ENCODE measurements at regions not wholly inside any gene's neighbourhood (a gene's known extent, or its start where the extent isn't known, plus 50 kb on each side); places are given as distances from the start of the nearest gene placed in this dataset.
"Not testable (repeated sequence)": the region's sequence is repeated elsewhere in the genome, so short reads cannot be mapped to it uniquely, and the experiment has no call there.

GRCh38 chr2:207328944-207329386 is 163.2 kb upstream of the KLF7 start:
- no peak for DNase-seq (ENCODE audit: low read depth in 2 of 2)

GRCh38 chr2:207330912-207331311 is 165.2 kb upstream of the KLF7 start:
- DNase-seq (ENCODE audit: low read depth in 2 of 2): peak in 1 of 2 donors; percentile 35

- no peak for DNase-seq (ENCODE audit: low read depth in 2 of 2)
These were observed 165.9 kb upstream of the KLF7 start for GRCh38 chr2:207331674-207332073.

GRCh38 chr2:207332480-207333212 is 166.9 kb upstream of the KLF7 start:
- DNase-seq (ENCODE audit: low read depth in 2 of 2): no peak

- DNase-seq (ENCODE audit: low read depth in 2 of 2): no peak
These were observed 168.0 kb upstream of the KLF7 start for GRCh38 chr2:207333599-207334300.

GRCh38 chr2:207334301-207334623 is 168.5 kb upstream of the KLF7 start:
- DNase-seq (ENCODE audit: low read depth in 2 of 2): no peak

- DNase-seq (ENCODE audit: low read depth in 2 of 2): peak in 1 of 2 donors; percentile 19
These were observed 169.1 kb upstream of the KLF7 start for GRCh38 chr2:207334624-207335371.

GRCh38 chr2:207337234-207338219 is 171.8 kb upstream of the KLF7 start:
- no peak for DNase-seq (ENCODE audit: low read depth in 2 of 2)

GRCh38 chr2:207338220-207338607 is 172.5 kb upstream of the KLF7 start:
- DNase-seq (ENCODE audit: low read depth in 2 of 2): no peak

- no peak for DNase-seq (ENCODE audit: low read depth in 2 of 2)
These were observed 172.9 kb upstream of the KLF7 start for GRCh38 chr2:207338610-207339009.

GRCh38 chr2:207341112-207341750 is 175.5 kb upstream of the KLF7 start:
- no peak for DNase-seq (ENCODE audit: low read depth in 2 of 2)

- no peak for DNase-seq (ENCODE audit: low read depth in 2 of 2)
These were observed 176.1 kb upstream of the KLF7 start for GRCh38 chr2:207341804-207342203.

- DNase-seq (ENCODE audit: low read depth in 2 of 2): not testable (repeated sequence)
These were observed 179.0 kb upstream of the KLF7 start for GRCh38 chr2:207344596-207345394.

- DNase-seq (ENCODE audit: low read depth in 2 of 2): no peak
These were observed 178.6 kb upstream of the CREB1 start for GRCh38 chr2:207351171-207351570.

- DNase-seq (ENCODE audit: low read depth in 2 of 2): peak in 1 of 2 donors; percentile 14
These were observed 176.6 kb upstream of the CREB1 start for GRCh38 chr2:207352978-207353671.

- no peak for DNase-seq (ENCODE audit: low read depth in 2 of 2)
These were observed 175.9 kb upstream of the CREB1 start for GRCh38 chr2:207353836-207354235.

GRCh38 chr2:207354462-207354861 is 175.3 kb upstream of the CREB1 start:
- no peak for DNase-seq (ENCODE audit: low read depth in 2 of 2)

- no peak for DNase-seq (ENCODE audit: low read depth in 2 of 2)
These were observed 173.2 kb upstream of the CREB1 start for GRCh38 chr2:207356567-207356966.

GRCh38 chr2:207357216-207357615 is 172.5 kb upstream of the CREB1 start:
- no peak for DNase-seq (ENCODE audit: low read depth in 2 of 2)

GRCh38 chr2:207362716-207363115 is 167.0 kb upstream of the CREB1 start:
- no peak for DNase-seq (ENCODE audit: low read depth in 2 of 2)

Measured in activated CD8-positive, alpha-beta memory T cell treated with anti-CD3 and anti-CD28 coated beads for 4 hours (primary cell).